Neural crest cell (in vitro differentiated cells): ENCODE measurements at regions not wholly inside any gene's neighbourhood (a gene's known extent, or its start where the extent isn't known, plus 50 kb on each side); places are given as distances from the start of the nearest gene placed in this dataset.

Experiments
- DNase-seq: peaks from one replicate; pipeline ENCODE4 v3.0.0; 2021; ENCODE audit warnings: low read depth, mixed read lengths, low spot score
- H3K27ac Mint-ChIP-seq: one replicate; pipeline ENCODE4 v1.8.0; 2021; ENCODE audit warnings: mild to moderate bottlenecking, mixed read lengths; ENCODE audit not compliant: unreplicated experiment
- H3K27me3 Mint-ChIP-seq: 2 replicates; pipeline ENCODE4 v1.8.0; 2021; ENCODE audit warnings: low read depth, mild to moderate bottlenecking, mixed read lengths
- H3K36me3 Mint-ChIP-seq: 2 replicates; pipeline ENCODE4 v1.8.0; 2021; ENCODE audit warnings: low read depth, mild to moderate bottlenecking, mixed read lengths
- H3K4me1 Mint-ChIP-seq: 2 replicates; pipeline ENCODE4 v1.8.0; 2021; ENCODE audit warnings: mixed read lengths
- H3K4me3 Mint-ChIP-seq: one replicate; pipeline ENCODE4 v1.8.0; 2021; ENCODE audit warnings: mild to moderate bottlenecking, mixed read lengths
- H3K9me3 Mint-ChIP-seq: 2 replicates; pipeline ENCODE4 v1.8.0; 2021; ENCODE audit warnings: mixed read lengths
- TF ChIP-seq, protein P1 (sequence below): fragments of 200-600 bp; sonication (generic); conservative IDR thresholded peaks from 2 replicates; pipeline ENCODE4 v1.5.0; 2021; ENCODE audit warnings: antibody characterized with exemption, mild to moderate bottlenecking

DNA sequence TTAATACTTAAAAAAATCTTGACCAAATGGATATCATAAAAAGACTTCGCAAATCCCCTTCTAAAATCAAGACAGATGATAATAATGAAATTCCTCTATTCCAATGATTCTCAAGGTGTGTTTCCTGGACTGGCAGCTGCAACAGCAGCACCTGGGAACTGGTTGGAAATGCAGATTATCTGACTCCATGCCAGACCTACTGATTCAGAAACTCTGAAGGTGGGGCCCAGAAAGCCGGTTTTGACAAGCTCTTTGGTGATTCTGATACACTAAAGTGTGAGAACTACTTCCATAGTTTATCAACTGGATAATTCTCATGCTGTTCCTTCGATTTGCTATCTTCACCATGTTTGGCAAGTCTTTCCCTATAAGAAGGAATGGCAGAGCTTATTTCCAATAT lies 252.1 kb downstream of the COL12A1 start:
- Mint-ChIP-seq H3K36me3 (peaks cover 3% of the 10 kb centered on the region), H3K9me3 (peaks cover 6% of the 10 kb centered on the region), H3K27me3 (no peaks in the 10 kb centered on the region), H3K4me1 (no peaks in the 10 kb centered on the region), H3K4me3 (no peak overlapping the region), H3K27ac (no peak overlapping the region)
- DNase-seq, result no peak
- TF ChIP-seq, protein P1, sequence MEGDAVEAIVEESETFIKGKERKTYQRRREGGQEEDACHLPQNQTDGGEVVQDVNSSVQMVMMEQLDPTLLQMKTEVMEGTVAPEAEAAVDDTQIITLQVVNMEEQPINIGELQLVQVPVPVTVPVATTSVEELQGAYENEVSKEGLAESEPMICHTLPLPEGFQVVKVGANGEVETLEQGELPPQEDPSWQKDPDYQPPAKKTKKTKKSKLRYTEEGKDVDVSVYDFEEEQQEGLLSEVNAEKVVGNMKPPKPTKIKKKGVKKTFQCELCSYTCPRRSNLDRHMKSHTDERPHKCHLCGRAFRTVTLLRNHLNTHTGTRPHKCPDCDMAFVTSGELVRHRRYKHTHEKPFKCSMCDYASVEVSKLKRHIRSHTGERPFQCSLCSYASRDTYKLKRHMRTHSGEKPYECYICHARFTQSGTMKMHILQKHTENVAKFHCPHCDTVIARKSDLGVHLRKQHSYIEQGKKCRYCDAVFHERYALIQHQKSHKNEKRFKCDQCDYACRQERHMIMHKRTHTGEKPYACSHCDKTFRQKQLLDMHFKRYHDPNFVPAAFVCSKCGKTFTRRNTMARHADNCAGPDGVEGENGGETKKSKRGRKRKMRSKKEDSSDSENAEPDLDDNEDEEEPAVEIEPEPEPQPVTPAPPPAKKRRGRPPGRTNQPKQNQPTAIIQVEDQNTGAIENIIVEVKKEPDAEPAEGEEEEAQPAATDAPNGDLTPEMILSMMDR, result no peak

DNA sequence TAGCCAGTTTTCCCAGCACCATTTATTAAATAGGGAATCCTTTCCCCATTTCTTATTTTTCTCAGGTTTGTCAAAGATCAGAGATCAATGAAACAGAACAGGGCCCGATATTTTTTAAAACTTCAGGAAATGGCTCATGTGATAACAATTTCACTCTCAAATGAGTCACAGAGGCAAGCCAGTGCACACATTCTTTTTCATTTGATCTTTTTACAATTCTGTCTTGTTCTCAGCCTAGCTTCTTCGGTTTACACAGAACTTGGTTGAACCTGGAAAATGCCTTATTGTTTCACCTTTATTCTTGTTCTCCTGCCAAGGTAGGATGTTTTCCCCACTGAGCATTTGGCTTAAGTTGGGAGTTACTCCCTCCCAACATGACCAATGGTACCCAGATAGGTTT lies 258.9 kb downstream of the COL12A1 start:
- Mint-ChIP-seq H3K4me1 (no peaks in the 10 kb centered on the region), H3K27ac (no peak overlapping the region), H3K4me3 (no peak overlapping the region), H3K27me3 (no peaks in the 10 kb centered on the region), H3K36me3 (no peaks in the 10 kb centered on the region), H3K9me3 (no peaks in the 10 kb centered on the region)
- DNase-seq, result no peak
- TF ChIP-seq, protein P1, result no peak

DNA sequence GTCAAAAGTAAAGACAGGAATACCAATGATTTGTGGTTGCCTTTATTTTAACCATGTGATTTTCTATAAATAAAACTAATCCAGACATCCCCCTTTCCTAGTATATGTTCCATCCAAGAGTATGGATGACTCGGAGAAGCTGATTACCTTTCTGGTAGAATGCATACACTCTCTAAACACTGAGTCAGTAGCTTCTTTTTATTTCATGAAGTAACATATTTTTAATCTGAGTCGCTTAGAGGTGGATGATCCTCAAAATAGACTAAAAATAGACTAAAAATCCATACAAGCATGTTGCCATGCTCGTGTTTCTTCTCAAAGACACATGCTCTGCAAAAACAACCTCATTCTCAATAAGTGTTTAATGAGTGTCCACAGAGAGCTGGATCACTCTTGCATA lies 263.7 kb downstream of the COL12A1 start:
- DNase-seq, result no peak
- no peaks in the 10 kb centered on the region for H3K27me3 Mint-ChIP-seq
- TF ChIP-seq, protein P1, result no peak
- H3K9me3 Mint-ChIP-seq, result no peaks in the 10 kb centered on the region
- no peak overlapping the region for H3K4me3 Mint-ChIP-seq
- H3K36me3 Mint-ChIP-seq, result no peaks in the 10 kb centered on the region
- H3K27ac Mint-ChIP-seq, result no peak overlapping the region
- H3K4me1 Mint-ChIP-seq, result no peaks in the 10 kb centered on the region

DNA sequence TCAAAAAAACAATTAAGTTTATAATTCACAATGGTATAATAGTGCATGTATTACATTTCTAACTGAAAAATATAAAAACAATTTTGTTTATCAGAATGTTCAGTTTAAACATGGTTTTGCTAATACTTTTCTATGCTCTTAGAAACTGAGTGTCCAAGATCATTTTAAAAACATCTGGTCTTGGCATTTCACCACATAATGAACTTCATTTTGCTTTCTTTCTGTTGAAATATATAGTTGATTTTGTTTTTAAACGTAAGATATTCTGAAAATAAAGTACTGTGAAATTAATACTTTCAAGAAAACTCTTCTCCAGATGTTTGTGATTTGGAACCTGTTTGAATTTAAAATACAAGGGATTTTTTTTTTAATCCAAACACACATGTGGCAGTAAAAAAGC lies 264.4 kb downstream of the COL12A1 start:
- H3K9me3 Mint-ChIP-seq, result no peaks in the 10 kb centered on the region
- no peak overlapping the region for H3K4me3 Mint-ChIP-seq
- no peaks in the 10 kb centered on the region for H3K36me3 Mint-ChIP-seq
- TF ChIP-seq, protein P1, result no peak
- no peaks in the 10 kb centered on the region for H3K27me3 Mint-ChIP-seq
- no peak overlapping the region for H3K27ac Mint-ChIP-seq
- no peaks in the 10 kb centered on the region for H3K4me1 Mint-ChIP-seq
- DNase-seq, result no peak

DNA sequence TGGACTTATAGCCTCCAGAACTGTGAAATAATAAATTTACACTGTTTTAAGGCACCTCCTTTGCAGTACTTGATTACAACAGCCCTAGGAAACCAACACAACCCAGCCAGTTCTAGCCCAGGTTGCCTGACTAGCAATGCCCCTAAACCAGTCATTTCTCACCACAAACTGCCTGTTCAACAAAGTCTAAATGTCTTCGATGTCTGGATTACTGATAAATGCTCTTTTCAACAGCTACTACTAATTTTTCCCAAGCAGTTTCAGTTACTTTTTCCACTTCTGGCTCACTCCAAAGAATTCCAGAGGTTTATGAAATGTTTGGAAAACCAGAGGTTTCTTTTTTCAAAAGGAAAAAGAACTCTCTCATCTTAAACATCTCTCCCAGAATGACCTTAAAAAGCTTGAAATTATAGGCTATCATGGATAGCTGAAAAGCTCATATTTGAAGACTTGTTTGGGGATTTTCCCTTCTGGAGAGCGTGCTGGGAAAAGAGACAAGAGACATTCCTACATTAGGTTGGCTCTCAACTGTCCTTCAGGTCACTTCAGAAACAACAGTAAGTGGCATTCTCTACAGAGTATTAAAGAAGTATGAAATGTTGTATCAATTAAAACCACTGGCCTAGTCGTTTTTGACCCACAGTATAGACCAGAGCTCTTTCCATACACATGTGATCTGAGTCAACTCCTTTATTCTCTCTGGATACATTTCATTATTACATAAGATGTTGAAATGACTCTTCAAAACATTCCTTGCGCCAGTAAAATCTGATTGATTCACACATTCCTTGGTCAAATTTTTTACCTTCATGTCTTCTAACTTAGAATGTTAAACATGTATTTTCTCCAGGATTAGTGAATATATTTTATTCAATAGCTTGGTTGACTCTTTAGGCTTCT lies 265.9 kb downstream of the COL12A1 start:
- no peaks in the 10 kb centered on the region for H3K9me3 Mint-ChIP-seq
- DNase-seq, result no peak
- H3K4me3 Mint-ChIP-seq, result no peak overlapping the region
- no peak overlapping the region for H3K27ac Mint-ChIP-seq
- H3K4me1 Mint-ChIP-seq, result no peaks in the 10 kb centered on the region
- H3K36me3 Mint-ChIP-seq, result no peaks in the 10 kb centered on the region
- H3K27me3 Mint-ChIP-seq, result no peaks in the 10 kb centered on the region
- TF ChIP-seq, protein P1, result no peak
